H1 (cell line): ENCODE measurements at regions not wholly inside any gene's neighbourhood (a gene's known extent, or its start where the extent isn't known, plus 50 kb on each side); places are given as distances from the start of the nearest gene placed in this dataset.

Experiments used
- CTCF ChIA-PET: fragments of 300-600 bp; sonication (Branson Sonifier 250); formaldehyde crosslinking; loops from one replicate; lab custom pipeline; 2021; ENCODE audit not compliant: partially characterized antibody; lab: Charles Lee
- POLR2A ChIA-PET: fragments of 300-600 bp; sonication (Branson Sonifier 250); formaldehyde crosslinking; loops from one replicate; lab custom pipeline; 2021; ENCODE audit warnings: inconsistent platforms; ENCODE audit not compliant: partially characterized antibody; lab: Charles Lee
- DNase-seq, 2 experiments: peaks; one replicate each; pipeline versions ENCODE4 v3.0.0 to v3.0.0-alpha.2; 2010 to 2022; ENCODE audit warnings: low spot score in 2 of 2, low read depth in 1 of 2, mixed read lengths in 1 of 2
- FAIRE-seq: peaks from 2 replicates; lab custom pipeline; 2011; peaks lifted over from hg19 to GRCh38; lab: Jason Lieb, UNC
- H2AFZ ChIP-seq: 2 replicates; pipeline ENCODE4 v1.8.1; 2012; ENCODE audit warnings: low read length, inconsistent platforms
- H2AK5ac ChIP-seq: 2 replicates; pipeline ENCODE4 v1.6.1; 2013; ENCODE audit warnings: low read depth, low read length
- H2BK120ac ChIP-seq: replicated peaks from 2 replicates; pipeline ENCODE3; 2013; ENCODE audit warnings: low read depth, low read length, inconsistent platforms
- H2BK12ac ChIP-seq: 2 replicates; pipeline ENCODE4 v1.6.1; 2013; ENCODE audit warnings: low read depth, low read length
- H2BK15ac ChIP-seq: 2 replicates; pipeline ENCODE4 v1.6.1; 2013; ENCODE audit warnings: low read length
- H2BK20ac ChIP-seq: 2 replicates; pipeline ENCODE4 v1.6.1; 2013; ENCODE audit warnings: low read length
- H2BK5ac ChIP-seq: 2 replicates; pipeline ENCODE4 v1.6.1; 2013; ENCODE audit warnings: low read depth, low read length
- H3K14ac ChIP-seq: 2 replicates; pipeline ENCODE4 v1.6.1; 2013; ENCODE audit warnings: inconsistent platforms; ENCODE audit not compliant: insufficient read length
- H3K18ac ChIP-seq: 2 replicates; pipeline ENCODE4 v1.6.1; 2013; ENCODE audit warnings: low read length; ENCODE audit errors: extremely low read depth
- H3K23ac ChIP-seq: 2 replicates; pipeline ENCODE4 v1.6.1; 2013; ENCODE audit warnings: inconsistent platforms; ENCODE audit not compliant: insufficient read length
- H3K23me2 ChIP-seq: 2 replicates; pipeline ENCODE4 v1.6.1; 2013; ENCODE audit warnings: low read depth, low read length
- H3K27ac ChIP-seq: 2 replicates; pipeline ENCODE4 v1.6.1; 2011; ENCODE audit warnings: low read depth, low read length, inconsistent platforms
- H3K27me3 ChIP-seq, 4 experiments: replicated peaks in 1 of 4; 1 replicate in 1 of 4; 2 replicates in 3 of 4; pipeline versions ENCODE4 v1.6.1 to v1.8.1; 2011 to 2013; ENCODE audit warnings: low read length in 3 of 4, mild to moderate bottlenecking in 3 of 4, inconsistent platforms in 2 of 4, mixed read lengths in 2 of 4, moderate library complexity in 1 of 4; ENCODE audit not compliant: control insufficient read depth in 3 of 4, insufficient read depth in 3 of 4; ENCODE audit errors: extremely low read depth in 1 of 4
- H3K36me3 ChIP-seq, 4 experiments: 2 replicates each; pipeline versions ENCODE4 v1.6.1 to v1.8.1; 2011 to 2013; ENCODE audit warnings: mild to moderate bottlenecking in 4 of 4, low read length in 3 of 4, moderate library complexity in 2 of 4, control low read depth in 1 of 4, inconsistent platforms in 1 of 4; ENCODE audit not compliant: insufficient read depth in 4 of 4, control insufficient read depth in 2 of 4
- H3K4ac ChIP-seq: replicated peaks from 2 replicates; pipeline ENCODE3; 2013; ENCODE audit warnings: low read length, low read depth, mixed read lengths, inconsistent platforms; ENCODE audit not compliant: insufficient read length
- H3K4me1 ChIP-seq, 4 experiments: replicated peaks in 1 of 4; 1 replicate in 1 of 4; 2 replicates in 3 of 4; pipeline versions ENCODE4 v1.6.1 to v1.8.1; 2011 to 2013; ENCODE audit warnings: low read length in 3 of 4, inconsistent platforms in 2 of 4, mixed read lengths in 1 of 4; ENCODE audit not compliant: insufficient read depth in 4 of 4, control insufficient read depth in 3 of 4
- H3K4me2 ChIP-seq, 2 experiments: 2 replicates each; pipeline versions ENCODE4 v1.6.1 to v1.8.1; 2011 to 2013; ENCODE audit warnings: low read depth in 2 of 2, low read length in 2 of 2, control low read depth in 1 of 2, inconsistent platforms in 1 of 2, mild to moderate bottlenecking in 1 of 2; ENCODE audit not compliant: insufficient read depth in 1 of 2
- H3K4me3 ChIP-seq, 4 experiments: fragments of 200-600, 300-600 bp in 1 of 4; sonication (generic), shearing (Covaris generic), sonication (Bioruptor Twin) in 1 of 4; 2 replicates each; pipeline versions ENCODE4 v1.5.1 to v1.8.1; 2011 to 2016; ENCODE audit warnings: low read length in 4 of 4, low read depth in 3 of 4, control low read depth in 2 of 4, inconsistent platforms in 2 of 4, mild to moderate bottlenecking in 2 of 4, mixed read lengths in 1 of 4, moderate library complexity in 1 of 4; ENCODE audit not compliant: insufficient read depth in 2 of 4; ENCODE audit errors: extremely low read depth in 1 of 4
- H3K56ac ChIP-seq: replicated peaks from 2 replicates; pipeline ENCODE3; 2013; ENCODE audit warnings: low read depth, mild to moderate bottlenecking, mixed read lengths, low read length, inconsistent platforms; ENCODE audit not compliant: insufficient read length
- H3K79me1 ChIP-seq: 2 replicates; pipeline ENCODE4 v1.6.1; 2013; ENCODE audit warnings: low read depth, low read length, control low read depth
- H3K79me2 ChIP-seq, 2 experiments: 2 replicates each; pipeline versions ENCODE4 v1.6.1 to v1.8.1; 2012 to 2013; ENCODE audit warnings: low read length in 2 of 2, mild to moderate bottlenecking in 2 of 2, inconsistent platforms in 1 of 2; ENCODE audit not compliant: insufficient read depth in 2 of 2, control insufficient read depth in 1 of 2
- H3K9ac ChIP-seq, 4 experiments: replicated peaks in 1 of 4; 1 replicate in 1 of 4; 2 replicates in 3 of 4; pipeline versions ENCODE4 v1.6.1 to v1.8.1; 2011 to 2013; ENCODE audit warnings: low read depth in 3 of 4, low read length in 3 of 4, control low read depth in 2 of 4, mild to moderate bottlenecking in 2 of 4, moderate library complexity in 2 of 4, inconsistent platforms in 1 of 4; ENCODE audit errors: extremely low read depth in 1 of 4
- H3K9me3 ChIP-seq, 2 experiments: 2 replicates each; pipeline versions ENCODE4 v1.6.1 to v1.8.1; 2012 to 2013; ENCODE audit warnings: mild to moderate bottlenecking in 2 of 2, moderate library complexity in 2 of 2, control low read depth in 1 of 2, inconsistent platforms in 1 of 2, low read depth in 1 of 2, low read length in 1 of 2, mixed read lengths in 1 of 2; ENCODE audit not compliant: insufficient read depth in 2 of 2
- H4K20me1 ChIP-seq, 2 experiments: replicated peaks in 1 of 2; 2 replicates each; pipeline versions ENCODE3 to v1.8.1; 2011 to 2013; ENCODE audit warnings: inconsistent platforms in 2 of 2, low read length in 2 of 2, mild to moderate bottlenecking in 1 of 2; ENCODE audit not compliant: insufficient read depth in 2 of 2, control insufficient read depth in 1 of 2
- H4K5ac ChIP-seq: 2 replicates; pipeline ENCODE4 v1.6.1; 2013; ENCODE audit warnings: low read length, low read depth, mixed read lengths, inconsistent platforms; ENCODE audit not compliant: insufficient read length
- H4K8ac ChIP-seq: 2 replicates; pipeline ENCODE4 v1.8.0; 2013; ENCODE audit warnings: mild to moderate bottlenecking, moderate library complexity, low read length, inconsistent platforms; ENCODE audit not compliant: insufficient read depth; ENCODE audit errors: extremely low read depth
- H4K91ac ChIP-seq: replicated peaks from 2 replicates; pipeline ENCODE3; 2013; ENCODE audit warnings: low read length, mixed read lengths, inconsistent platforms; ENCODE audit not compliant: insufficient read length
- JUN ChIP-seq: IDR thresholded peaks from 2 replicates; pipeline ENCODE4 v1.6.1; 2011; ENCODE audit warnings: low read depth, mild to moderate bottlenecking, improper control_type of control experiment, low read length
- JUND ChIP-seq: IDR thresholded peaks from 2 replicates; pipeline ENCODE4 v1.6.1; 2011; ENCODE audit warnings: mild to moderate bottlenecking, improper control_type of control experiment, low read length
- SAP30 ChIP-seq: fragments of 300-600 bp; sonication (generic); IDR thresholded peaks from 2 replicates; pipeline ENCODE4 v1.7.1; 2012; ENCODE audit warnings: low read length, moderate library complexity, mild to moderate bottlenecking, inconsistent platforms; ENCODE audit not compliant: insufficient read depth, insufficient replicate concordance
- WGBS, 2 experiments: shearing (Covaris generic) in 1 of 2; methylation state at CpG; one replicate each; pipeline versions ENCODE4 v1.1.6 to v1.1.7; 2013 to 2015; ENCODE audit warnings: low lambda C conversion rate in 2 of 2, mixed read lengths in 2 of 2, inconsistent platforms in 1 of 2, low coverage in 1 of 2, missing lambda C conversion rate in 1 of 2; ENCODE audit not compliant: insufficient replicate concordance in 2 of 2, insufficient coverage in 1 of 2, insufficient read length in 1 of 2; ENCODE audit errors: extremely low coverage in 1 of 2, missing lambda C conversion rate in 1 of 2; 5-methylcytosine and 5-hydroxymethylcytosine counted together
- TF ChIP-seq, protein P1 (sequence below): IDR thresholded peaks from 2 replicates; pipeline ENCODE4 v1.6.1; 2011; ENCODE audit warnings: low read depth, mild to moderate bottlenecking, low read length; ENCODE audit not compliant: insufficient read depth

- Histone ChIP-seq H2AK5ac (no peak overlapping the region), H3K36me3 (no peaks in the 10 kb centered on the region), H3K56ac (no peak overlapping the region), H3K23ac (no peak overlapping the region), H4K20me1 (peaks cover 0 to 2% of the 10 kb centered on the region in 2 experiments), H3K4ac (no peak overlapping the region), H3K9me3 (no peaks in the 10 kb centered on the region; a peak in 1 of 4 replicates), H3K27me3 (no peaks in the 10 kb centered on the region), H3K14ac (no peak overlapping the region), H3K79me2 (no peaks in the 10 kb centered on the region), H3K4me3 (no peak overlapping the region), H4K91ac (no peak overlapping the region), H3K9ac (no peak overlapping the region), H3K79me1 (no peaks in the 10 kb centered on the region), H2BK20ac (no peak overlapping the region), H4K8ac (no peak overlapping the region), H3K4me2 (no peak overlapping the region), H2BK5ac (no peak overlapping the region), H2AFZ (no peak overlapping the region), H2BK15ac (no peak overlapping the region), H3K27ac (no peak overlapping the region), H3K18ac (no peak overlapping the region), H2BK120ac (no peak overlapping the region), H4K5ac (no peak overlapping the region), H3K23me2 (peaks cover 2% of the 10 kb centered on the region; the same call in 1 of the 2 replicates), H3K4me1 (peaks cover 0 to 4% (median 0%) of the 10 kb centered on the region in 4 experiments; a peak in 2 of 7 replicates), H2BK12ac (no peak overlapping the region)
- CTCF ChIA-PET = no interaction called here
- TF ChIP-seq, protein P1, sequence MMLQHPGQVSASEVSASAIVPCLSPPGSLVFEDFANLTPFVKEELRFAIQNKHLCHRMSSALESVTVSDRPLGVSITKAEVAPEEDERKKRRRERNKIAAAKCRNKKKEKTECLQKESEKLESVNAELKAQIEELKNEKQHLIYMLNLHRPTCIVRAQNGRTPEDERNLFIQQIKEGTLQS = no peak
- TF ChIP-seq JUN (no peak), JUND (no peak), SAP30 (no peak)
- DNase-seq (no peak), FAIRE-seq (no peak)
- WGBS, 2 experiments = 68% methylated on average over 3 of the region's 3 CpGs; no CpG with 5 or more reads in 1 of the 2 experiments
- POLR2A ChIA-PET = no interaction called here
Measured at GRCh38 chr5:71929003-71929402, 178.3 kb upstream of the MAP1B start.
